Activated T-helper 2 cell treated with anti-CD3 and anti-CD28 coated beads, Interferon-gamma antibody, Interleukin-2, Interleukin-4, amounts not matched to agents 10 μg/mL and 5 μg/mL and 100 μg/mL, durations not matched to agents 14 hours and 24 hours and 36 hours (primary cell): ENCODE measurements at regions not wholly inside any gene's neighbourhood (a gene's known extent, or its start where the extent isn't known, plus 50 kb on each side); places are given as distances from the start of the nearest gene placed in this dataset.

Experiments used
- DNase-seq: peaks from one replicate; pipeline ENCODE4 v3.0.0; 2021; ENCODE audit warnings: low spot score
- H3K27ac Mint-ChIP-seq: one replicate; pipeline ENCODE4 v1.8.0; 2021; ENCODE audit warnings: mixed read lengths
- H3K27me3 Mint-ChIP-seq: one replicate; pipeline ENCODE4 v1.8.0; 2021; ENCODE audit warnings: low read depth, mixed read lengths
- H3K36me3 Mint-ChIP-seq: one replicate; pipeline ENCODE4 v1.8.0; 2021; ENCODE audit warnings: low read depth, mixed read lengths
- H3K4me1 Mint-ChIP-seq: one replicate; pipeline ENCODE4 v1.8.0; 2021; ENCODE audit warnings: low read depth, mixed read lengths
- H3K4me3 Mint-ChIP-seq: one replicate; pipeline ENCODE4 v1.8.0; 2021; ENCODE audit warnings: low read depth, mild to moderate bottlenecking, moderate library complexity, mixed read lengths
- H3K9me3 Mint-ChIP-seq: one replicate; pipeline ENCODE4 v1.8.0; 2021; ENCODE audit warnings: mixed read lengths
- intact Hi-C: fragments of 100-400 bp; cut with micrococcal nuclease; formaldehyde crosslinking; loops from one replicate; pipeline ENCODE4 v1.15.1; 2023

DNA sequence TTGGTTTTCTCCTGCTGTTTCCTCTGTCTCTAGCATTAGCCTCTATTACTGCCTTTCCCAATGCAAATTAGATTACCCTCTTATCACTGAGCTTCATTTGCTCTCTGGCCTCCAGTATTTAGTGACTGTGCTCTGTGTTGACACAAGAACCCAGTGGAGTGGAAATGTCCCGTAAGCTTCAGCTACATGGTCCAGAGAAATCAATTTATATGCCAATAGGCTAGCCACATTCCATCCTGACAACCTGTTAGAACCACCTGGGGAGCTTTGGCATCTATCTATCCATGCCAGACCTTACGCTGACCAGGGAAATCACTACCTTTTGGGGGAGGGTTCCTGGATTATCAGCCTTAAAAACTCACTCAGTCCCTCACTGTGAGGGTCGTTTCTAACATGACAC is 459.6 kb downstream of the UTRN start:
- no peak overlapping the region for H3K27ac Mint-ChIP-seq
- no peaks in the 10 kb centered on the region for H3K27me3 Mint-ChIP-seq
- peaks cover 13% of the 10 kb centered on the region for H3K4me1 Mint-ChIP-seq
- peaks cover 10% of the 10 kb centered on the region for H3K36me3 Mint-ChIP-seq
- intact Hi-C loops = no loop called here
- H3K4me3 Mint-ChIP-seq = no peak overlapping the region
- DNase-seq = no peak
- no peaks in the 10 kb centered on the region for H3K9me3 Mint-ChIP-seq

DNA sequence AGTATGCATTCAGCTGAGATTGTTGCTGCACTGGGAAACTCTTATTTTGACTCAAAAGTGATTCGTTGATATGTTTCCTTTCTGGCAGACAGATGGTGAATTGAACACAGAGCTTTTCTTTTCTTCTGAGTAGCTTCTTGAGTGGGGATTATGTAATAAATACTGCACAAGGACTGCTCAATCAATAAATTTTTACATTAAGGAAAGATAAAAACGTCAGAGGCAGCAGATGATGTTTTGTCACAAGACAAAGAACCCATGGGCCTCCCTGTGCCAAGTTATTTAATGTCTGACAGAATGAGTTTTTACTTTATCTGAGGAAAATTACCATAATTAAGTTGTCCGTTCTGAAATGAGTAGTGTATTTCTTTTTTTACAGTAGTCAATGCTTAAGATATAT is 460.3 kb downstream of the UTRN start:
- H3K27me3 Mint-ChIP-seq = no peaks in the 10 kb centered on the region
- intact Hi-C loops = no loop called here
- no peak overlapping the region for H3K4me3 Mint-ChIP-seq
- peaks cover 13% of the 10 kb centered on the region for H3K4me1 Mint-ChIP-seq
- DNase-seq = no peak
- no peaks in the 10 kb centered on the region for H3K9me3 Mint-ChIP-seq
- peaks cover 14% of the 10 kb centered on the region for H3K36me3 Mint-ChIP-seq
- no peak overlapping the region for H3K27ac Mint-ChIP-seq

DNA sequence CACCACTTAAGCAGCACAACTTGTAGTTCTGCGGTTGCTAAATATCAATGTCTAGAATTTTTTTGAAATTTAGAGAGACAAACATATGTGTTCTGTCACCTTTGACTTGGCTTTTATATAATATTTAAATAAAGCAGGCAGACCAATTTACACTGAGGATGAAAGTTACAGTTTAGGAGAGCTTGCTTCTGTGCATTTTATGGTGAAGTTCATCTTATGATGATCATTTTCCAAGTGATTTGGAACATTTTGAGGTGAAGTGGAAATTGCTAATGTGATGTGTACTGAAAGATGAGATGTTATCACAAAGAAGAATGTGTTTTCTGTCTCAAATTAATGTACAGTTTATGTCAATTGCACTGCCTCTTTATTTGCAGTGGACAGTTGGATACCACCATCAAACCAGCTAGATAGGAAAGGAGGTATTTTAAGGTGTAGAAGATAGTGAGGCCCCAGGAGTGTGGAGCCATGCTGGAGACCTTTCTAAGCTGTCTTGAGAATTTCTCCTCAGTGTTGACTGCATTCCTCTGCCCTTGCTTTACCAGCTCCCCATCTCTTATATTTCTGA is 461.9 kb downstream of the UTRN start:
- Mint-ChIP-seq H3K4me3 (no peak overlapping the region), H3K4me1 (peaks cover 13% of the 10 kb centered on the region), H3K27ac (peak overlapping the region; percentile 40), H3K9me3 (no peaks in the 10 kb centered on the region), H3K27me3 (no peaks in the 10 kb centered on the region), H3K36me3 (peaks cover 19% of the 10 kb centered on the region)
- no peak for DNase-seq
- intact Hi-C loops = no loop called here

DNA sequence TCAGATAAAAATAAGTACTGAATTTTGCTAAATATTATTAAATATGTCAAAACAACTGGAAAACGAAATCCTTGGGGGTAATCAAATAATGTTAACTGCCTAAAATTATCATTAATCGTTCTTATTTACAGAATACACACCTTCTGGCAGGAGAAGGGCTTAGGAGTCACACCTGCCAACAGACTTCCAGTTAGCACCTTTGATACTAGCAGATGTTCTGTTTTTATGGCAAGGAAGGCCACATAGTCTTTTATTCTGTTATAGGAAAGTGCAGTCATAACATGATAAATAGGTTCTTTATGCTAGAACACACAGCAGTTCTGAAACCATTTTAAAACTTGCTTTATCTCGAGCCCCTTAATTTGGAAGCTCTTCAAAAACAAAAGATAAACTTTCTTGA is 464.1 kb downstream of the UTRN start:
- Mint-ChIP-seq H3K9me3 (no peaks in the 10 kb centered on the region), H3K4me3 (no peak overlapping the region), H3K4me1 (peaks cover 19% of the 10 kb centered on the region), H3K36me3 (peaks cover 35% of the 10 kb centered on the region), H3K27me3 (no peaks in the 10 kb centered on the region), H3K27ac (no peak overlapping the region)
- intact Hi-C loops = no loop called here
- DNase-seq = no peak

DNA sequence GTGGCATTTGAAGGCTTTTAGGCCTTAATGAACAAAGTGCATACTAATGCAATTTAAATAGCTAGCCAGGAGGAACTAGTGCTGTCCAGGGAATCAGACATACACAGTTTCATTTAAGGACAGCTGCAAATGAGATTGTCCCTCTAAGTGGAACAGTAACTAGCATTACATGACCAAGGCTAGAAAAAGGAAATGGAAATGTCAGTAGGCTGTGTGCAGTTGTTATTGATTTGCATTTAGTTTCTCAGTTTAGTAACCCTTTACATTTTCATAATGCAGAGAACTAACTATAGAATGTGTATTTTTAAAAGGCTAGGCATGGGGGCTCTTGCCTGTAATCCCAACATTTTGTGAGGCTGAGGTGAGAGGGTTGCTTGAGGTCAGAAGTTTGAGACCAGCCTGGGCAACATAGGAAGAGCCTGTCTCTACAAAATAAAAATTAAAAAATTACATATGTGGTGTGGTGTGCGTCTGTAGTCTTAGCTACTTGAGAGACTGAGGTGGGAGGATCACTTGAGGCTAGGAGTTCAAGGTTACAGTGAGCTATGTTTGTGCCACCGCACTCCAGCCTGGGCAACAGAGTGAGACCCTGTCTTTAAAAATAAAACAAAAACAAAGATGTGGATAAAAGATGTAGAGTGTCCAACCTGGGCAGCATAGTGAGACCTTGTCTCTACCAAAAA is 468.0 kb downstream of the UTRN start:
- Mint-ChIP-seq H3K36me3 (peaks cover 52% of the 10 kb centered on the region), H3K9me3 (no peaks in the 10 kb centered on the region), H3K27me3 (no peaks in the 10 kb centered on the region)

DNA sequence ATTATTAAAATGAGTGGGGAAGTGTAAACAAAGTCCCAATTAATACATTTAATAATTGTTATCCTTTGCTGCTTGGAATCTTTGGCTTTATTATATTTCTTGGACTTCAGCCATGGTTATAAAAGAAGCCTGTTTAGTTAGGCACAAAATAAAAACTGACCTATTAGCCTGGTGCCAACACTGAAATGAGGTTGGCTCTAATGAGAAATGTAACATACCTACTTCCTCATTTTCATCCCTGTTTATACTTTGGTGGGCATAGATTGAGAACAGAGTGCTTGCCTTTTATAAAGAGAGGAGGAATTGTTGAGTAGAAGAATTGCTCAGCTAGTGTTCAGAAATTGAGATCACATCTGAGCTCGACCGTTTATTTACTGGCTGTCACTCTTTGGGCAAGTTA is 471.3 kb downstream of the UTRN start:
- Mint-ChIP-seq H3K27ac (no peak overlapping the region), H3K4me3 (no peak overlapping the region), H3K27me3 (no peaks in the 10 kb centered on the region), H3K9me3 (no peaks in the 10 kb centered on the region), H3K4me1 (peaks cover 8% of the 10 kb centered on the region), H3K36me3 (peaks cover 43% of the 10 kb centered on the region)
- intact Hi-C loops = no loop called here
- no peak for DNase-seq

More for the DNA sequence above, 468.0 kb downstream of the UTRN start:
- Mint-ChIP-seq H3K4me1 (peaks cover 8% of the 10 kb centered on the region), H3K4me3 (no peak overlapping the region), H3K27ac (peak overlapping the region; percentile 21)
- intact Hi-C loops = no loop called here
- no peak for DNase-seq

DNA sequence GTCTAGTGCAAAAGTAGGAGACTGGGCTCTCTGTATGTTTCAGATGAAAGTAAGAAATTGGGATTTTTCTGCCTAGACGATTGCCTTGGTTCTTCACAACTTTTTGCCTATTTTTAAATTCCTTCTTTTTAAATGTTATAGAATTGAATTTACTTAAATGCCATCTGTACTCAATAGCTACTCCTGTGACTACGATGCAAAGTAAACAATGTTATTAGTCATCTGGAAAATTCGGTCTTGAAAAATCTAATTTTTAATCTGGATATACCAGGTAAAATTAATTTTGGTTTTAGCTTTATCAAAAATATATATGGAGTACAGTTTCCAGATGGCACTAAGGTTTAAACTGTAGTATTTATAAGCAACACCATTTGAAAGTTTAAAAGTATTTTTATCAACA is 472.2 kb downstream of the UTRN start:
- Mint-ChIP-seq H3K36me3 (peaks cover 41% of the 10 kb centered on the region), H3K4me1 (peaks cover 8% of the 10 kb centered on the region)

DNA sequence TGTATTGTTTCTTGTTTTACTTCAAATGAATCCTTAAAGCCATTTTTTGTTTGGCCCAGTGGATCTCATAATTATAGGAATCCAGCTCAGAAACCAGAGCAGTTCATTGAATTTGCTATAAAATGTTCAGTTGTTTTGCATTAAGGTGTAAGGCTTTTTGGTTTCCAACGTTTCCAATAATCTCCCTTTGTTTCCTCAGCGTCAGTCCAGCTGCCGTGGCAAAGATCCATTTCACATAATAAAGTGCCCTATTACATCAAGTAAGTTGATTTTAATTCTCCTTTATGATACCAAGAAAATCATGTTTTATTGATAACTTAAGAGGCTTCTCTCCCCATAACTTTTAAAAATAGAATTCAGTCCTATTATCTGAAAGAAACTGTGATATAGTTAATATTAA is 472.6 kb downstream of the UTRN start:
- Mint-ChIP-seq H3K4me1 (peaks cover 6% of the 10 kb centered on the region), H3K9me3 (no peaks in the 10 kb centered on the region), H3K36me3 (peaks cover 38% of the 10 kb centered on the region), H3K27ac (no peak overlapping the region), H3K27me3 (no peaks in the 10 kb centered on the region), H3K4me3 (no peak overlapping the region)
- no peak for DNase-seq
- intact Hi-C loops = no loop called here

More for the DNA sequence above, 472.2 kb downstream of the UTRN start:
- intact Hi-C loops = no loop called here
- Mint-ChIP-seq H3K27ac (no peak overlapping the region), H3K4me3 (no peak overlapping the region), H3K27me3 (no peaks in the 10 kb centered on the region), H3K9me3 (no peaks in the 10 kb centered on the region)
- DNase-seq = no peak

DNA sequence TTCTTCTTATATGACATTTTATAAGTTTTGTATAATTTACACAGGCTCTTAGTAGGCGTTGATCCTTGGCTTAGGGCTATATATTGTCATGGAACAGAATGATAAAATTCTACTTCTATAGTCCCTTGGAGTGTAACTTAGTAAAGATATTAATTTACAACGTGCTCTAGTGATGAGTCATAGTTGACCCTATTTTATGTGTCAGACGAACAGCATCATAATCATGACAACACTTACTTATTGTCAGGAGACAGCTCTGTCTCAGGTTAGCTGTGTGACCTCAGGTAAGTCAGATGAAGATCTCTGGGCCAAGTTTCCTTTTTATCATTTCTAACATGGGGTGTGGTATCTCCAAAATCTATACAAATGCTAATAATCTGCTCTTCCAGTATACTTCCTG is 473.5 kb downstream of the UTRN start:
- Mint-ChIP-seq H3K27ac (no peak overlapping the region), H3K9me3 (no peaks in the 10 kb centered on the region), H3K36me3 (peaks cover 33% of the 10 kb centered on the region), H3K27me3 (no peaks in the 10 kb centered on the region), H3K4me1 (no peaks in the 10 kb centered on the region), H3K4me3 (no peak overlapping the region)
- intact Hi-C loops = no loop called here
- no peak for DNase-seq

DNA sequence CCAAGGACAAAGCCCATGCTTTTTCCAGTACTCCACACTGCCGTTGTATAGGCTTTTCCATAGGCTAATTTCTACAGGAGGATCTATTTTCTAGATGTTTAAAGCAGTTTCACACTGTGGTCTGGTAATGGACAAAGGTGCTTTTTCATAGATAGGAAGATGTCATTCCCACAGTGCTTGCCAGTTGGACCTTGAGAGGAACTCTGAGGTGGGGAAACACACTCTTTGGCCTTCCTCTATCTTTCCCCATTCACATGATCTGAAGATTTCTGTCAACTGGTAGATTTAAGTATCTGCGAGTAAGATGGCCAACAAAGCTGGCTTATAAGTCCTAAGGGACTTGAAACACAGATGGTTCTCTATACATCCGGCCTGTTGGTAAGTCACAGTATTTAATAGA is 477.3 kb downstream of the UTRN start:
- H3K36me3 Mint-ChIP-seq = peaks cover 32% of the 10 kb centered on the region
- DNase-seq = no peak
- H3K9me3 Mint-ChIP-seq = no peaks in the 10 kb centered on the region
- H3K27ac Mint-ChIP-seq = no peak overlapping the region
- no peaks in the 10 kb centered on the region for H3K27me3 Mint-ChIP-seq
- no peaks in the 10 kb centered on the region for H3K4me1 Mint-ChIP-seq
- no peak overlapping the region for H3K4me3 Mint-ChIP-seq
- intact Hi-C loops = no loop called here

DNA sequence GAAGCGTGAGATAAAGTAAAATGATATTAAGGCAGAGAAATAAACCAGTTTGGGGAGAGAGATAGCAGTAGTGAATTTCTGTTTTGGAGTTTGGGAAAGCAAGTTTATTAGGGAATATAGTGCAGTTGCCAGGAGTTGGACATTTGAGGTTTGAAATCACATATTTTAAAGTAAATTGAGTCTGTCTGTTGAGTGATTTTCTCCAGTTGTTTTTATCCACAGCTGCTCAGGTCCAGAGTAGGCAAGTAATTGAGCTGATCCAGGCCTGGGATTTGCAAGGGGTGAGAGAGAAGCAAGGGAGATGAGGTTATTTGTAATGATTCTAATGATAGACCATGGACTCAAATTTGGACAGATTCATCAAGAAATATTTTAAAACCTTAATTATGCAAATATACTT is 481.9 kb downstream of the UTRN start:
- no peak for DNase-seq
- intact Hi-C loops = no loop called here
- H3K27me3 Mint-ChIP-seq = no peaks in the 10 kb centered on the region
- H3K9me3 Mint-ChIP-seq = no peaks in the 10 kb centered on the region
- H3K27ac Mint-ChIP-seq = no peak overlapping the region
- no peaks in the 10 kb centered on the region for H3K4me1 Mint-ChIP-seq
- H3K36me3 Mint-ChIP-seq = peaks cover 27% of the 10 kb centered on the region
- no peak overlapping the region for H3K4me3 Mint-ChIP-seq

DNA sequence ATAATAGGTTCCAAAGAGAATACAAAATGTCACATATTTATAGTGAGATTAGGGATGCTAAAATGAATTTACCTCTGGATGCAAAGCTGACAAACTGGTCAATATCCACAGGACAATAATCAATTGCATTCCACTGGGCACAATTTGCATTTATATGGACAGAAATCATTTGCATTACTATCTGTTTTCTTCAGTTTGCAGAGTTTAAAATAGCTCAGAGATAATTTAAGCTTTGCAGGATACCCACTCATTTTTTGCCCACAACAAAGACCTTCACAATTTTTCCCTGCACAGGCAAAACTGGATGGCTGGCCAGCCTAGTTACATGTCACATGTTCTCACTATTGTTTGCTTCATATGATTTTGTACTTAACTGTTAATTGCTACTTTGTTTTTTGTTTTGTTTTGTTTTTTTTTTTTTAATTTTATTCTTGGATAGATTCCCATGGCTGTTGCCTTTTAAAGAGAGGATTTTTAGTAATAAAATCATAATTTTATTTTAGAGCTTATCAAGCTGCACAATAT is 483.5 kb downstream of the UTRN start:
- H3K9me3 Mint-ChIP-seq = no peaks in the 10 kb centered on the region
- DNase-seq = no peak
- no peak overlapping the region for H3K27ac Mint-ChIP-seq
- no peak overlapping the region for H3K4me3 Mint-ChIP-seq
- no peaks in the 10 kb centered on the region for H3K4me1 Mint-ChIP-seq
- no peaks in the 10 kb centered on the region for H3K27me3 Mint-ChIP-seq
- intact Hi-C loops = no loop called here
- peaks cover 32% of the 10 kb centered on the region for H3K36me3 Mint-ChIP-seq

DNA sequence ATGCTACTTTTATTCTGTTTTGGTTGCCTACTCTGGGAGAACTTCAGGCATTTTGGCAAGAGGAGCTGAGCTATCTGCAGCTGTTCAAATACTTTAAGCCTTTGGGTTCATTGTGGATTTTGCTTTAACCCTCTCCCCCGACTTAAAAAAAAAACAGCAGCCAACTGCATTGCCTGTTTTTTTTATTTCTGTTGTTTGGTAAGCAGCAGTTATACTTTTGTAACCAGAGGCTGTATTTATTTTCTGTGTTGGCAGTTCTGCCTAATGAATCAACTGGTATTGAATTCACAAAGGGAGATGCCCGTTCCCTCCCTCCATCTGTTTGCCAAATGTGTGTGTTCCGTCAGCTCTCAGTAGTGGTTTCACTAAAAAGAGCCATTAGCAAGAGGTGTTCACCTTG is 484.0 kb downstream of the UTRN start:
- Mint-ChIP-seq H3K36me3 (peaks cover 34% of the 10 kb centered on the region), H3K4me1 (no peaks in the 10 kb centered on the region), H3K4me3 (no peak overlapping the region), H3K27me3 (no peaks in the 10 kb centered on the region), H3K27ac (no peak overlapping the region), H3K9me3 (no peaks in the 10 kb centered on the region)
- intact Hi-C loops = no loop called here
- DNase-seq = no peak
